DMS153 (cell line): ENCODE measurements at regions not wholly inside any gene's neighbourhood (a gene's known extent, or its start where the extent isn't known, plus 50 kb on each side); places are given as distances from the start of the nearest gene placed in this dataset.
"Not testable (repeated sequence)": the region's sequence is repeated elsewhere in the genome, so short reads cannot be mapped to it uniquely, and the experiment has no call there.

ENCODE experiments used
- DNase-seq: peaks from one replicate; lab custom pipeline; 2025; lab: John Stamatoyannopoulos, UW

DNA sequence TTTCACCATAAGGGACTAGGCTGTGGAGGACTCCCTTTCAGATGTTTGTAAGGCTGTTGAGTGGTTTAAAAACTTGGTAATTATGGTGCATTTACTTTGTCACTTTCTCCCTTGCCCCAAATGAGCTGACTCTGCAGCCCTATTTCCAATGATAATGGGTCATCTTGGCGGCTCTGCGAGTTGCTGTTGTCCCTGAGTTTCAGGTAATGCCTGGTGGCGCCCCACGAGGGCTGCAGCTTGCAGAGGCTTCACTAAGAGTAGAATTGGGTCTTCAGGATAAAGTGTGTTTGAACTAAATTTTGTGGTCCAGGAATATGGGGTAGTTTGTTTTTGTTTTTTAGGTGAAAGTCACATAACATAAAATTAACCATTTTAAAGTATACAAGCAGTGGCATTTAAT lies 450.1 kb upstream of the CFAP20DC start:
- no peak for DNase-seq

DNA sequence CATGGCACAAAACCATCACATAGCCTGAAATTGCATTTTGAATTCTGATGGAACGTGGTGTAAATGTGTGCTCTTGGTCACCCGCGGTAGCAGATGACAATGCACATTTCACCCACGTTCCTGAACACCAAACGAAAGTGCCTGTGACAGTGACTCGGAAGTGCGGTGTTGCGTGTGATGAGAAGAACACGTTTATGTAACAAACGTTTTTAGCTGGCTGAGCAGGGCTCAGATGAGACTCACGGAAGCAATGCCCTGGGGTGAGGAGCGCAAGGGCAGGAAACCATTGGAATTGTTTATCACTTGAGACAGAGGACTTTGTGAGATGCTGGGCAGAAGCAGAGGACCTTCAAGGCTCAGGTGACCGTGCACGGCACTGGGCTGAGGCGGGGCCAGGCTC lies 449.2 kb upstream of the CFAP20DC start:
- DNase-seq = no peak

DNA sequence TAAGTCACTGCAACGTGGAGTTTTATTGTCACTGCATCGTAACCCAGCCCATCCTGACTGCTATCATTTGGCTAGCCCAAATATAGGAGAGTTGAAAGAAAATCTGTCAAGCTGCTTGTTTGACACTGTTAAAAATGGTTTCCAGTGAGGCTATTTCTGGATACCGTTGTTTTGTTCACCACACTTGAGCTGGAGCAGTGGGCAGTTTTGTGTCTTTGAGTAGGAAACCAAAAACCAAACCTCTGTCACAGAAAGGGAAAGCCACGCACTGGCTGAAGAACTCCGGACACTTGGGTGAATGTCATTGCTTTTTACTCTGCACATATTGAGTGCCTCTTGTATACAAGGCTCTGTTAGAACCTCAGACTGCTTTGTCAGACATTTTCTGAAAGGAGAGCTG lies 446.4 kb upstream of the CFAP20DC start:
- DNase-seq = no peak

DNA sequence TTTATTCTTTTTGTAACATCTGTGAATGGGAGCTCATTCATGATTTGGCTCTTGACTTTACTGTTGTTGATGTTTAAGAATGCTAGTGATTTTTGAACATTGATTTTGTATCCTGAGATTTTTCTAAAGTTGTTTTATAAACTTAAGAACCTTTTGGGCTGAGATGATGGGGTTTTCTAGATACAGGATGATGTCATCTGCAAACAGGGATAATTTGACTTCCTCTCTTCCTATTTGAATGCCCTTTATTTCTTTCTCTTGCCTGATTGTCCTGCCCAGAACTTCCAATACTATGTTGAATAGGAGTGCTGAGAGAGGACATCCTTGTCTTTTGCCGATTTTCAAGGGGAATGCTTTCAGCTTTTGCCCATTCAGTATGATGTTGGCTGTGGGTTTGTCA lies 445.1 kb upstream of the CFAP20DC start:
- DNase-seq = not testable (repeated sequence)

DNA sequence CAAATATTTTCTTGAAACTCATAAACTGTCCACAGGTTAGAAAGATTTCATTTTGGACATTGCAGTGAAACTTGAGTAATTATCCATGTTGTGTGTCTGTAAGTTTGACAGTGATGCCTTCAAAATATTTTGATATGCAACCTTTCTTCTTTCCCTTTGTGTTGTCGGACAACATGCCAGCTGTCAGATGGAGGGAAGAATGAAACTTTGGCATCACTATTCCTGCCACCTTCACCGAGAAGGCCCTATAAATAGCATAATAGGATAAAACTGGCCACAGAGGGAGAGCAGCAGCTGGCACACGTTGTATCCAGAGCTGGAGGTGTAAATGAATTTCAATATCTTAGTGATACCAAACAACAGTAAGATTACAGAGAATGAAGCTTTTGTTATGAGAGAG lies 436.7 kb upstream of the CFAP20DC start:
- no peak for DNase-seq

DNA sequence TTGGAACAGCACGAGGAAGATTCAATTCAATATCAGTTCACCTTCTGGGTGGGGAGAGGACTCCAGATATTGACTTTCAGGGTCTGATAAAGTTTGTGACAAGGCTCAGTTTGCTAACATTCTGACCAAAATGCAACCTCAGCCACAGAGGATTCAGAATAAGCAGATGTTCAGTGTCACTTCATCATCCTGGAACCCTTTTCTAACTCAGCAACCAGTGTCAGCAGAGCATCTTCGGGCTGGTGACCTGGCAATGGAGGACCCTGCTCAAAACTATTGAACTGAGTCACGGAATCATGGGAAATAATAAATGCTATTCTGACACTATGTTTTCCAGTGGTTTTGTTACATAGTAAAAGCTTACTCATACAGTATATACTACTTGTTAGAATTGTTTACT lies 433.4 kb upstream of the CFAP20DC start:
- no peak for DNase-seq

DNA sequence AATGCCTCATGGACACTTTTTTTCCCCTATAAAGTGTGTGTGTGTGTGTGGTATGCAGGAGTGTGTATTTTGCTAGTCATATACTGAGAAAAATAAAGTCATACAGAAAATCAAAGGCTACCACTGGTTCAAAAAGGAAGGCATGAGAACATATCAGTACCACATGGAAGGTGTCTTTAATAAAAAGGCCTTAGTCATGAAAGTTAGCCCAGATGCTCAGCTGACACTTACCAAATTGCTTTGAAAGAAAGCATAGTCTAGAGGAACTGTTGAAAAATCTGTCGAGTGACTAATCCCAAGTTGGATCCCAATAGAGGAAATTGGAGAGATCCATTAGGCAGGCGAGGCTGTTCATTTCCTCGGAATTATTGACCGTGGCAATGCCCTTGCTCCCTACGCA lies 432.9 kb upstream of the CFAP20DC start:
- no peak for DNase-seq

DNA sequence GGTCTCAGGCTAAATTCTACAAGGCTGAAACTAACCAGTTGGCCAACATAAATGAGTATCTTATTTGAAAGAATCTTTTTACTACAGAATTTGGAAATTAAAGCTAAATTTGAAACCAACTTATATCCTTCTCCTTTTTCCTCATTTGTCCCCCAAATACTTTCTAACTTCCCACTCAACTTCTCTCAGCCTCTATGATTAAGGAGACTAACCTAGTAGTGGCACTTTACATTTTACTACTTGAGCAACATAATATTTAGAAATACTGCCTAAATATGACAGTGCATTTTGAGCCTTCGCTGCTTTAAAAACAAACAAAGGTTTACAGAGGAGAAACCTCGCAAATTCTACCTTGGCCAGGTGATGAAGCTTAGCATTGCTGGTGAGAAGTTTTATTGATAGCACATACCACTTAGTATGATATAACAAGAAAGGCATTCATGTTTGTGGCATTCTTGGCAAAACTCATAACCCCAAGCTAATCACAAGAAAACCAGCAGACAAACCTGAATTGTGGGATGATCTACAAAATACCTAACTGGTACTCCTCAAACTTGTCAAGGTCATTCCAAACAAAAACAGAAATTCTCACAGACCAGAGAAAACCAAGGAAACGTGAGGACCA lies 432.1 kb upstream of the CFAP20DC start:
- no peak for DNase-seq

DNA sequence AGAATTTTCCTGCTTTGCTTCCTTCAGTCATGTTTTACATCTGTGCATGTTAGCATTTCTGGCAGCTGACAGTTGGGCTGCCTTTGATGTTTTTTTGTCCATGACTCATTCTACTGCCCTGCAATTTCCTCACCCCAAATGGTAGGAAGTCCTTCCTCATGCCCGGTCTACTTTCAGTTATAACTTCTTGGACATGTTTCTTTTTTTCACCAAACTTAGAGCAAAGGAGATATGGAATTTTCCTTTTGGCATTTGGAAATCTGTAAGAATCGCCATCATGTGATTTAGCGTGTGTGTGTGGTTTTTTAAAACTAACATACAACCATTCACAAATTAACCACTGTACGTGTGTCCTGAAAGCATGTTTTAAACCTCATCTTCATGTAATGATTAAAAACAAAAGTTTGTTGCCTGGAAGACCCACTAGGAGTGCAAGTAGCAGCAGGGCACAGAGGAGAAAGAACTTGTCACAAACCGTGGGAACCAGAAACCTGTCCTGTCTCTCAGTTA lies 430.7 kb upstream of the CFAP20DC start:
- DNase-seq = no peak

DNA sequence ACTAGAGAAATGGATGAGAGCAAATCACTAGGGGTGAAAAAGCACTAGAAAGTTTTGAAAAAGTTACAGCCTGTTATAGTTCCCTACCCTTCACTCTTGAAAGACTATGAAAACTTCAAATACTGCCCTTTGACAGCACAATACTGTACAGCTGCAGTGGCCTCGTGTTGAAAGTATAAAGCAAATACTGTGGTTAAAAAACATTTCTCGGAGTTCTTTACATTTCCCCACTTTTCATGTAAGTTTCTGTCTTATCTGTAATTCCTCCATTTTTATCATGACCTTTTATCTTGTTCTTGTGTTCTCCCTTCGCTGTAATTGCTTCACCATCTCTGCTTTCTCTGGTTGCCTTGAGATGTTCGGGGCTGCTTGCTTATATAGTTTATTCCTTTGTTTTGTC lies 423.8 kb upstream of the CFAP20DC start:
- no peak for DNase-seq

DNA sequence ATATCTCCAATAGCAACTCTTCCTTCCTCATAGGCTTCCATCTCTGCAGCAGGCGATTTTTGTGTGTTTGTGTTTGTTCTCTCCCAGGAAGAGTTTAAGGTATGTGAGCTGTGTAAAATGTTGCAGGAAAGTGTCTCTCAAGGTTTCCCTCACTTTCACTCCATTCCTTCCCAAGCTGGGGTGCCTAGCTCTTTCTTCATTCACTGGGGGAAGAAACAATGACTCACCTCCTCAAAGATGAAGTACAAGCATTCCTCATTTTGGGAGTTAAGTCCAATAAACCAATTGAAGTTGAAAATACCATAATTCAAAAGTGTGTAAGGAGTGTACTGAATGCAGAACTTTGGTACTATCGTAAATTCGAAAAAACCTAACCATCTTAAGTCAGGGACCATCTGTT lies 422.7 kb upstream of the CFAP20DC start:
- no peak for DNase-seq

DNA sequence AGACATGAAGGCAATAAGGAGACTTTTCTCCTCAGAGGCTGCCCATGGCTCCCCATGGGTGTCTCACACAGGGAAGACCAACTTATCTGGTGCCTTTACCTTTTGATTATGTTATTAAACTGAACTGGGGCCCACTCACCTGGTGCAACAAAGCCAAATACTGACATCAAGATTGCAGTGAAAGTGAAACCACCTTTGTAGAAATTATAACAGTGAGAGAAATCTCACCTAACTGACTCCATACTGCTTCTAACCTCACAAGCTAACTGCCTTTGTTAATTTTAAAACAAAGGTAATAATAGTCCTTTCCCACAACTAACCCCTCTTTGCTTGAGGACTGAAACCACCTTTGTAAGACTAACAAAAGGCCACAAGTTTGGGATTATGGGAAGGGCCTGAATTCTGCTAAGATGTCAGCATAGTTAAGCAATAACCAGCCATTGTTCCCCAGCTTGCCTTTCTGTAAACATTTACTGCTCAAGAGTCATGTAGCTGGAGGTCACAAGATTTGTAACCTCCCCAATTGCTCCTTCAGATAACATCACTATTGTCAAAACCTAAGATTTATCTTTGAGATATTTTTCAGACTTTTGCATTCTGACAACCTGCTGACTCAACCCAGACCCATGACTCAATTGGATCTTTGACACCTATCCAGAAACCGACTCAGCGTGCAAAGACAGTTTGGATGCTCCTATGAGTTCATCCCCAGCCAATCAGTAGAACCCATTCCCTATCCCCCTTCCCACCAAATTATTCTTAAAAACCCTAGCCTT lies 420.3 kb upstream of the CFAP20DC start:
- DNase-seq = no peak

DNA sequence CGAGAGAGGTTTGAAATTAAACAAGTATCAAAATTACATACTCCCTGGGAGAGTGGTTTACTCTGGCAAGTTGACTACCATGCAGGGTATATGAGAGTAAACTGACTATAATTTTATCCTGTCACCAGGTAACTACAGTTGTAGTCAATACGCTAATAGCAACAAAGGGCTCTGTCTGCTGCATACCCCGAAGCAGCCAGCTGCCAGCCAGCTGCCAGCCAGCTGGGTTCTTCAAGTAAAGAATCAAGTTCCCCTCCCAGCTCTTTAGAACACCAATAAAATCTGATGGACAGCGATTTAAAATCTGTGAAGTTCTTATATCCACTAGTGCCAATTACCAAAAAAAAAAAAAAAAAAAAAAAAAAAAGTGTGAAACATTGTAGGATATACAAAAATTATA lies 417.7 kb upstream of the CFAP20DC start:
- no peak for DNase-seq

DNA sequence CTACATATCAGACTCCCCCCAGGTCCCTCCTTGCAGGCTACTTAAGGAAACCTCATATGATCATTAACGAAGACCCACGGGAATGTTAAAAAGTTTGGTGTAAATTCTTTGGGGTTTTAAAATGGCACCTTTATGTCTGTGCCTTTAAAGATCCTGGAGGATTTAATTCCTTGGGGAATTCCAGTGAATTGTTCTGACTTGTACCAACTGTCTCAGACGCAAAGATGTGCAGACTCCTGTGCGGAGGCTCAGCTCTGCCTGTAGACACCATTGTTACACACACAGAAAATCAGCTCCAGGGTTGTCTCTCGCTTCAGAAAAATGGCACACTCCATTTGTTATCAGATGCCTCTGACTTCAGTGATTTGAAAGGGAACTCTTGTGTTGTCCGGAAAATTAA lies 414.4 kb upstream of the CFAP20DC start:
- no peak for DNase-seq

DNA sequence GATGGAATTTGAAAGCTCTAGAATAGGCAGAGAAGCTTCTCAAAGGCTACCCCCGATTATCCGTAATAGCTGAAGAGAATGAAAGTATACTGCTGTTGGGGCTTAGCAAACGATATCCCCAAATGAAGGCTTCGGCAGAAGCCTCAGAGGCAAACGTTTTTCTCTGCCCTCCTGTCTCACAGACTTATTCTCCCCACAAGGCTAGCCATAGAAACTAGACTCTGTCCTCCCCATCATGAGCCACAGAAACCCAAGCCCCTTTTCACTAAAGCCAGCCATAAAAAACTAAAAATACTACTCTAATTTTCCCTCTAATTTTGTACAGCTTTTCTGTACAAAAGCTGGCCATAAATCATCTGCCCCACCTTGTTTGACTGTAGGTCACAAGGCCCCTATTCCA lies 413.4 kb upstream of the CFAP20DC start:
- no peak for DNase-seq

DNA sequence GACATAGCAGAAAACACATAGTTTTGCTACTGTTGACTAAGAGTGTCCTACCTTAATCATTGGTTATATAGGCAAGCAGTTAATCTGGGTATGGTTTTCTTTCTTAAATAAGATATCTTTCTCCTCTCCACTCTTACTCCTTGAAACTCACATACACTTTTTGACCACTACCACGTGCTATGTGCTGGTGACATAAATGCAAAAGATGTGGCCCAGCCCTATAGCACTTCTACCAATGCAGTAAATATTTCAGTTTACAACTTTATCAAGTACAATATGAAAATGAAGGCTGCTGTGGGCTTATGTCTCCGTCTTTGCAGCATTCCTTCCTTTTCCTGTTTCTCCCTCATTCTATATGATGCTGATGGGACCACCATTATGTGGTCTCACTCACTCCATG lies 410.2 kb upstream of the CFAP20DC start:
- DNase-seq = no peak

DNA sequence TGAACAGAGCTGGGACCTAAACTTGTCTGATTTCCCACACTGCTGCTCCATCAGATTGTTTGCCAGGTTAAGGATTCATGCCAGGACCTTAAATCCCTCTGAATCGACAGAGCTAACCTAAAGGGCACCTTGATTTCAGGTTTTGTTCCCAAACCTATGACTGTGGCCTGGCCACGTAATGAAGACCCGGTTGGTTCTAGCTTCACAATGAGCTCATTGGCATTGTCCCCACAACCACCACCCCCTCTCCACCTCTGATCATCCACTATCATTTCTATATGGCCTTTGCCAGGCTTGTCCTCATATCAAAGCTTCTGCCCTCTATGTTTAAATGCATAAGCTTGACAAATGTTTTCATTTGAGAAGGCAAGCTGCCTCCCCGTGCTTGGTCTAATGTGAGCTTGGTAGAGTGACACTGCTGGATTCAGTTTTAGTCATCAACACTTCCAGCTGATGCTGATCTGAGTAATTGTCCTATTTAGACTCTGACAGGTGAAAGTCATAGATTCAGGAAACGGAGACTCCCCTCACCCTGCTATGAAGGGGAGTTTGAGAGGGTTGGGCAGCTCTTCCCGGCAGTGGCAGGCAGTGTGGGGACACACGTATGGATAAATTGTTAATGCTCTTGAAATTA lies 407.1 kb upstream of the CFAP20DC start:
- no peak for DNase-seq

DNA sequence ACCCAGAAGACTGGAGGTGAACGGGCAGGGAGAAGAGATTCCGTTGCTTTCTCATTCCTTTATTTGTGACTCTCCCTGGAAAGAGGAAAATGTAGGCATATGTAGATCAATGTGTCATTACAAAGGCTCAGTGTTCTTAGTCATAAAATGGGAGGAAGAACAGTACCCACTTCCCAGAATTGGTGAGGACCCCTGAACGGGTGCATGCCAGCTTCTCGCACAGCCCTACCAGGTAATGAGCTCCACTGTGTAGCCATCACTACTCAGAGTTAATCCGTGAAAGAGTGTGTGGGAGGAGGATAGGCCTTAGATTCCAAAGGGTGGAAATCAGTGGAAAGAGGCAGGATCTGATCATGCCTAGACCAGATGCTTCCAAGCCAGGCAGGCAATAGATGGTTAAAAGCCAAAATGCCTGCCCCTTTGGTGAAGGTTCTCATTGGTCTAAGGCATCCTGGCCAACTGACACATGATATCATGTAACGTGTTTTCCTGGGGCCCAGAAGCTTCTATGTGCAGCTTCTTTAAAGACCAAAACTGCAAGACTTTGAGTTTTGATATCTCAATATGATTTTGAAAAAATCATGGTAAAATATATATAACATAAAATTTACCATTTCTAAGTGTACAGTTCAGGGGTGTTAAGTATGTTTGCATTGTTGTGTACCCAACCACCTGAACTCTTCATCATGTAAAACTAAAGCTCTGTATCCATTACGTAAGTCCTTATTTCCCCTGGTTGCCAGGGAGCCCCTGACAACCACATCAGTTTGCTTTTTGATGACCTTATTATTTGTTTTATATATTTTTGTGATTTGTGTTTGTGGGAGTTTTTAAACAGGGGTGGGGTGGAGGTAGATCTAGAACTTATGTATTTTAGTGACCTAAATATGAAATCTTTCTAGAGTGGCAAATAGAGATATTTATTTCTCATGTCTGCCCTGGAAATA lies 402.2 kb upstream of the CFAP20DC start:
- DNase-seq = no peak

DNA sequence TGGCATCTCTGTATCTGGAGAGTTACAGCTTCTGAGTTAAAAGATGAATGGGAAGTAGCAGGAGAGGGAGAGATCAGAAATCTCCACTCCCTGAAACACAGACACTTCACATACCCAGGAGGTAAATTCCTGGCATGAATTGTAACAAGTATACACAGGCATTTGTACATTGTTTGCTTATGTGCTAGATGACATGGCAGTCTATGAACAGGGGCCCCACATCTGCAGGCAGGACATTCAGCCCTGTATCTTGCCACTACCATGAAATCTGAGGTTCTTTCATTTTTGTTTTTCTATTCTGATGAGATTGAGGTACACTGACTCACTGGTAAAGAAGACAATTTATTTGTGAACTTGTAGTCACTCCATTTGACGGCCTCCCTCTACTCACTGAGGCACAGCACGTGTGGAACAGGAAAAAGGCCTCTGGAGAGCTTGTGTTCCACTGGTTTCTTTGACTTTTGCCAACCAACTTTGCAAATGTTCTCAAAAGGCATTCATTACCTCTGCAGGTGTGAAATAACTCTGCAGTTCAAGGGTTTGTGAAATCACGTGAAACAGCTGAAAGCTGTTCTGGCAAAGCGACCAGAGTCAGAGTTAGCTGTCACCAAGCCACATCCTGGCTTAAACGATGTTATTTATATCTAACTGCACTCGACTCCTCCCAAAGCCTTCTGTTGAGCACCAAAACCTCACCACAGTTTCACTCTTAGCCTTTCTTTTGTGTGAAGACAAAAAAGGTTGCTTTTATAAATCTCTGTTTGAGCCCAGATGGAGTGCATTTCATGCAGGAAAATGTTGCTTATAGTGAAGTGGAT lies 401.3 kb upstream of the CFAP20DC start:
- DNase-seq = no peak

DNA sequence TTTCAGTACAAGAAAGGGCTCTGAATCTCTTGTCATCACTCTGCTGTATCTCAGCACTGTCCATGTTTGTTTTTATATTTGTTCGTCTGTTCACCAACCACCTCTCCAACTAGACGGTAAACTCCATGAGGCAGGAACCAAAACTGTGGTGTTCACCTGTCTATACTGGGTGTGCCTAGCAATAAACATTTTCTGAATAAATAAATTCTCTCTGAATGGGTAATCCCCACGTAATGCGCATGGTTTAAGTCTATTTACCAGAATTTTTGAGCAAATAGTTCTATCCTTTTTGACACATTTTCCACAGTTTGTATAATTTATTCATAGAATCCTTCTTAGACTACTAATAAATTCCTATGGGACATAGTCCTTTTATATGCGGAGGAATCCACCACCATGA lies 400.6 kb upstream of the CFAP20DC start:
- no peak for DNase-seq

DNA sequence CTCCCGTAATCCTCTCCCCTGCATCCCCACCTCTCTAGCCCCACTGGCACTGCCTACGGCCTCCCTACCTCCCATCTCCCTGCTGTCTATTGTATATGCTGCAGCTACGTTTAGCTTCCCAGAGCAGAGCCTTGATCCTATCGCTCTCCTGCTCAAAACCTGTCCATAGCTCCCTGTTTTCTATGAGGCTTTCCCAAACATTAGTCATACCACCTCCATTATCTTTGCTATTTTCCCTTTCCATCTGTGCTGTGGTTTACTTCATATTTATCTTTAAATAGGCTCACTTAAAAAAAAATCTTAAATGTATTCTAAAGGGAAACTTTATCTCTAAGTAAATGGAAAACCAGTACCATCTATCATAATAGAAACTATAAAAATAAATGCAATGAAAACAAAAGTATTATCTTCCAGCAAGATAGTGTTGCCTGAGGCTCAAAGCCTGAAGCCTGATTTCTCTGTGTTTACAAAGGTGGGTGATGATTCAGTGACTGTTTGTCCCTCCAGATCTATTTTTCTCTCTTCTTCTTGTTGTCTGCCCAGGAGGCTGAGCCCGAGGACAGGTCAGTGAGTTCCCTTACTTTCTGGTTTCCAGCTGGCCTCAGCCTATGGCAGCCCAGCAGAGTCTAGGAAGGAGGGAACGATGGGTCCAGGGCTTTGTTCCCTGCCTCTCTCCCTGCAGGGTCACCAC lies 397.1 kb upstream of the CFAP20DC start:
- no peak for DNase-seq
